Activated CD4-positive, alpha-beta T cell treated with anti-CD3 and anti-CD28 coated beads, Interleukin-2, amount 10 ng/mL, durations not matched to agents 24 days and 14 days (primary cell): ENCODE measurements at regions not wholly inside any gene's neighbourhood (a gene's known extent, or its start where the extent isn't known, plus 50 kb on each side); places are given as distances from the start of the nearest gene placed in this dataset.
"Not testable (repeated sequence)": the region's sequence is repeated elsewhere in the genome, so short reads cannot be mapped to it uniquely, and the experiment has no call there.

Experiments
- DNase-seq: peaks from one replicate; pipeline ENCODE4 v3.0.0; 2022
- H3K27ac Mint-ChIP-seq: one replicate; pipeline ENCODE4 v1.8.0; 2022; ENCODE audit warnings: mild to moderate bottlenecking, mixed read lengths
- H3K27me3 Mint-ChIP-seq: one replicate; pipeline ENCODE4 v1.8.0; 2022; ENCODE audit warnings: mixed read lengths
- H3K36me3 Mint-ChIP-seq: one replicate; pipeline ENCODE4 v1.8.0; 2022; ENCODE audit warnings: low read depth, mild to moderate bottlenecking, mixed read lengths
- H3K4me1 Mint-ChIP-seq: one replicate; pipeline ENCODE4 v1.8.0; 2021; ENCODE audit warnings: mixed read lengths
- H3K4me3 Mint-ChIP-seq: one replicate; pipeline ENCODE4 v1.8.0; 2022; ENCODE audit warnings: mild to moderate bottlenecking, moderate library complexity, mixed read lengths
- H3K9me3 Mint-ChIP-seq: one replicate; pipeline ENCODE4 v1.8.0; 2021; ENCODE audit warnings: mixed read lengths
- intact Hi-C: fragments of 100-400 bp; cut with micrococcal nuclease; formaldehyde crosslinking; loops from one replicate; pipeline ENCODE4 v1.15.1; 2023

DNA sequence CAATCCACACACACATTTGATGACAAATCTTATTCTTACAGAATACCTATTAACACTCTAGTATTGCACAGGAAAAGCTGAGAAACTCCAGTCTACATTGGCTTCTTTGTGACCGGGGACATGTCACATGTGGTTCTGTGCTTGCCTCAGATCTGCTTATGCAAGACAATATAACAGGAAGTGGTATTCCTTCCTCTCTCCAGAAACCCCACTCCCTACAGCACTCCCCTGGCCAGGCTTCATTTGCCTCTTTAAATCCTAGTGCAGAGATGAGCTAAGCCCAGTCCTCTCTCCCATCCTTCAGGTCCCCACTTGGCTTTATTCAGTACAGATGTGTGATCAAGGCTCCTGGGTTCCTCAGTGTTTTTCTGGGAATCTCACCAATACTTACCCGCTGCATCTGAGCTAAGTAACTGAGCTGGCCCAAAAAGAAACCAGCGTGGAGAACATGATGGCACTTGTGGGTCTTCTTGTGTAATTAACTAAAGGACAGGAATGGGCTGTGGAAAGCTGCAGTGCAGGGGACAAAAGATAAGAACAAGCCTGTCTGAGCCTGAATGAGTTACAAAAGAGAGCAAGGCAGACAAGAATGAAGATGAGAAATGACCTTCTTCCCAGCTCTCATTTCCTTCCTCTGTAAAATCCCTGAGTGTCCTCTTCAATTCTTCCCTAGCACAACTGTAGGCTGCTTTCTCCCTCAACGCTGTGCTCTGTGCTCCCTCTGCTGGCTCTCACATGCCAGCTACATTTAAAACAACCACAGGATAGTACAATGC, 105.6 kb downstream of the HNRNPD start:
- DNase-seq = peak; percentile 80
- Mint-ChIP-seq H3K4me1 (peaks cover 11% of the 10 kb centered on the region), H3K27ac (no peak overlapping the region), H3K36me3 (no peaks in the 10 kb centered on the region), H3K9me3 (no peaks in the 10 kb centered on the region), H3K4me3 (no peak overlapping the region), H3K27me3 (peaks cover 11% of the 10 kb centered on the region)
- intact Hi-C loops = loop anchor here (1.0 to 5.0 kb wide), 3 partner anchors 469 to 862 kb away; no protein-coding TSS in a partner anchor

DNA sequence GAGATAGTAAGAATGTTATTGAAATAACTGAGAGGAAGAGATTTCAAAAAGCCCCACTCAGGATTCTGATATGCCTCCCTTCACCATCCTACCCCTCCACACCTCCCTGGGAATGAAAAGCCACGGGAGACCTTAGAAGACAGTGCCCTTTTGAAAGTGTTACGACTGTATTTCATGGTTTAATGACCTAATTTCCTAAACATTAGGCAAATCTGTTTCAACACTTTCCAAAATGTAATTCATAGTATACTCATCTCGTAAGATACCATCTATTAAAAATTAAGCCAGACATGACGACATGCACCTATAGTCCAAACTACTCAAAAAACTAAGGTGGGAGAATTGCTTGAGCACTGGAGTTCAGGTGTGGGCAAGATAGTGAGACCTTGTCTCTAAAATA, 106.3 kb downstream of the HNRNPD start:
- peaks cover 9% of the 10 kb centered on the region for H3K4me1 Mint-ChIP-seq
- no peak for DNase-seq
- no peaks in the 10 kb centered on the region for H3K36me3 Mint-ChIP-seq
- H3K4me3 Mint-ChIP-seq = no peak overlapping the region
- H3K9me3 Mint-ChIP-seq = no peaks in the 10 kb centered on the region
- no peak overlapping the region for H3K27ac Mint-ChIP-seq
- H3K27me3 Mint-ChIP-seq = peaks cover 6% of the 10 kb centered on the region
- intact Hi-C loops = loop anchor here (5.0 kb wide), 1 partner anchor 470 kb away; no protein-coding TSS in a partner anchor

DNA sequence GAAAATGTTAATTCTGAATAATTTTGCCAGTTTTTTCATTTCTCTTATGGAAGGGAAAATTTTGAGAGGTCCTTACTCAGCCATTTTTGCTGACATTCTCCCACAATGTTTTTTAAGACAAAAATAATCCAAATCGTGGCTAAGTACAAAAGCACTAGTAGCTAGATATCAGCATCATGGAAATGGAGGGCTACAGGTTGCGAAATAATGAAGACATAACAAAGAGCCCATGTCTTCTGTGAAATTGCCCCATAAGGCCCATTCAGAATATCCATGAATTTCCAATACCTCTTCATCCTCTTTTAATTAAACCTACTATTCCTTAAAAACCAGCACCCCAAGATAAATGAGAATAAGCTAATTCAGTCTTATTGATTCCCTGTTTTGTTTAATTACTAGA, 107.4 kb downstream of the HNRNPD start:
- intact Hi-C loops = loop anchor here (5.0 kb wide), 1 partner anchor 471 kb away; no protein-coding TSS in a partner anchor
- Mint-ChIP-seq H3K9me3 (no peaks in the 10 kb centered on the region), H3K36me3 (no peaks in the 10 kb centered on the region), H3K4me3 (no peak overlapping the region), H3K27me3 (peaks cover 9% of the 10 kb centered on the region), H3K27ac (no peak overlapping the region), H3K4me1 (peaks cover 9% of the 10 kb centered on the region)
- no peak for DNase-seq

GRCh38 chr4:82261084-82261483, 112.7 kb downstream of the HNRNPD start:
- Mint-ChIP-seq H3K27ac (no peak overlapping the region), H3K27me3 (peaks cover 16% of the 10 kb centered on the region), H3K9me3 (no peaks in the 10 kb centered on the region), H3K4me1 (no peaks in the 10 kb centered on the region), H3K4me3 (no peak overlapping the region), H3K36me3 (no peaks in the 10 kb centered on the region)
- intact Hi-C loops = no loop called here
- DNase-seq = no peak

GRCh38 chr4:82260632-82261031, 113.2 kb downstream of the HNRNPD start:
- no peak for DNase-seq
- no peak overlapping the region for H3K27ac Mint-ChIP-seq
- peaks cover 16% of the 10 kb centered on the region for H3K27me3 Mint-ChIP-seq
- H3K36me3 Mint-ChIP-seq = no peaks in the 10 kb centered on the region
- no peaks in the 10 kb centered on the region for H3K9me3 Mint-ChIP-seq
- intact Hi-C loops = no loop called here
- H3K4me1 Mint-ChIP-seq = no peaks in the 10 kb centered on the region
- H3K4me3 Mint-ChIP-seq = no peak overlapping the region

- Mint-ChIP-seq H3K36me3 (no peaks in the 10 kb centered on the region), H3K9me3 (no peaks in the 10 kb centered on the region), H3K27me3 (peaks cover 12% of the 10 kb centered on the region), H3K4me1 (no peaks in the 10 kb centered on the region), H3K4me3 (no peak overlapping the region), H3K27ac (no peak overlapping the region)
- intact Hi-C loops = no loop called here
- no peak for DNase-seq
Observed at GRCh38 chr4:82256718-82257117, 117.1 kb downstream of the HNRNPD start.

DNA sequence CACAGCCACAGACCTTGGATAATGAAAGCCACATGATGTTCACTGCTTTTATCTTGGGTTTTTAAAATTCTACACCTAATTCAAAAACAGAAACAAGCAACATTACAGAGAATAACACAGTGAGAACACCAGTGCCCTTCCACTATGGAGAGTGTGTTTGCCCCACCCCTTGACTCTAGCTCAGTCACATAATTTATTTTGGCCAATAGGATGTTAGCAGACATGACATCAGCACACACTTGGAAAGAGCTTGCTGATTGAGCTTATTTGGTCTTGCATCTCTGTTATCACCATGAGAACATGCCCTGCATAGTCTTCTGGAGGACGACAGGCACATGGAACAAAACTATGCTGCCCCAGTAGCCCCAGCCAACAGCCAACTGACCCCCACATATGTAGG, 118.1 kb downstream of the HNRNPD start:
- intact Hi-C loops = no loop called here
- DNase-seq = no peak
- Mint-ChIP-seq H3K27me3 (peaks cover 7% of the 10 kb centered on the region), H3K4me3 (no peak overlapping the region), H3K27ac (no peak overlapping the region), H3K9me3 (no peaks in the 10 kb centered on the region), H3K4me1 (no peaks in the 10 kb centered on the region), H3K36me3 (no peaks in the 10 kb centered on the region)

DNA sequence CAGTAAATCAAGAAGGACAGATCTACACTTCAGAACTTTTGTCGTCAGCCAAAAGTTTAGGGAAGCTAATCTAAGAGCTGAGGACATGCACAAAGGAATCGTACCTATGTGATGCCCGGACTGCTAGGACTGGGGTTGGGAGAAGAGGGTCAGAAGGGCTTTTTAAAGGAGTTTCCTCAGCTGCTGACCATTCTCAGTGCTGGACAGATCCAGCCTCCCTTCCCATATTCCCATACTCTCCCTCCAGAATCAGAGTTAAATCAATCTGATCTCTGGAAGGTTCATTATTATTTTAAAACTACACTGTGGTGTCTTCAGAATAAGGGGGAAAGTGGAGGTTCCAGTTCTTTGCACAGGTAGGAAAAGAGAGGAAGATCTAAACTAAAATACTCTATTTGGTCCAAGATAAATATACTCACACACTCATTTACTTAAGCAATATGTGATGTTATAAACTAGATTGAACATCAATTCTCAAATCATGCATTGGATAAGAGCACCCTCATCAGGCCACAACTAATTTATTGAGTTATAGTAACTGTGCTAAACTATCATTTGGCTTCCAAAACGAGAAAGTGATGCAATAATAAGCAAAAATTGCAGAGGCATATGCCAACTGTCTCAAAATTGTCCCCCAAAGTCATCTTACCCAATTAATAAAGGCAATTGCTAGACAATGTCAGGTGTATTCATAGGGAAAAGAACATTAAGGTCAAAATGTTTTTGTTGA, 124.7 kb downstream of the HNRNPD start:
- intact Hi-C loops = no loop called here
- no peak for DNase-seq
- H3K9me3 Mint-ChIP-seq = no peaks in the 10 kb centered on the region

DNA sequence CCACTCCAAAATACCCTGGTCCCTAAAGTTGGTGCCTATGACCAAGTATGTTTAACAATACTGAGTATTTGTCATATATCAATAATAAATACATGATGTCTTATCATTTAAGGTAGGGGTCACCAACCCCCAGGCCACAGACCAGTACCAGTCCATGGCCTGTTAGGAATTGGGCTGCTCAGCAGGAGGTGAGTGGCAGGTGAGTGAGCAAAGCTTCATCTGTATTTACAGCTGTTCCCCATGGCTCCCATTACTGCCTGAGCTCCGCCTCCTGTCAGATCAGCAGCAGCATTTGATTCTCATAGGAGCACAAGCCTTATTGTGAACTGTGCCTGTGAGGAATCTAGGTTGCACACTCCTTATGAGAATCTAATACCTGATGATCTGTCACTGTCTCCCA, 126.2 kb downstream of the HNRNPD start:
- Mint-ChIP-seq H3K9me3 (no peaks in the 10 kb centered on the region), H3K27me3 (peaks cover 6% of the 10 kb centered on the region), H3K36me3 (no peaks in the 10 kb centered on the region), H3K4me1 (no peaks in the 10 kb centered on the region), H3K27ac (no peak overlapping the region), H3K4me3 (no peak overlapping the region)
- intact Hi-C loops = no loop called here
- DNase-seq = no peak

More for the DNA sequence above, 124.7 kb downstream of the HNRNPD start:
- H3K27ac Mint-ChIP-seq = no peak overlapping the region
- H3K4me3 Mint-ChIP-seq = no peak overlapping the region
- no peaks in the 10 kb centered on the region for H3K36me3 Mint-ChIP-seq
- no peaks in the 10 kb centered on the region for H3K27me3 Mint-ChIP-seq
- H3K4me1 Mint-ChIP-seq = no peaks in the 10 kb centered on the region

GRCh38 chr4:82247171-82247570, 126.6 kb downstream of the HNRNPD start:
- Mint-ChIP-seq H3K36me3 (no peaks in the 10 kb centered on the region), H3K9me3 (no peaks in the 10 kb centered on the region), H3K4me1 (no peaks in the 10 kb centered on the region), H3K27ac (no peak overlapping the region), H3K27me3 (peaks cover 8% of the 10 kb centered on the region), H3K4me3 (no peak overlapping the region)
- intact Hi-C loops = no loop called here
- no peak for DNase-seq

GRCh38 chr4:82241534-82241933, 132.3 kb downstream of the HNRNPD start:
- H3K27me3 Mint-ChIP-seq = peaks cover 17% of the 10 kb centered on the region
- intact Hi-C loops = no loop called here
- no peak for DNase-seq

DNA sequence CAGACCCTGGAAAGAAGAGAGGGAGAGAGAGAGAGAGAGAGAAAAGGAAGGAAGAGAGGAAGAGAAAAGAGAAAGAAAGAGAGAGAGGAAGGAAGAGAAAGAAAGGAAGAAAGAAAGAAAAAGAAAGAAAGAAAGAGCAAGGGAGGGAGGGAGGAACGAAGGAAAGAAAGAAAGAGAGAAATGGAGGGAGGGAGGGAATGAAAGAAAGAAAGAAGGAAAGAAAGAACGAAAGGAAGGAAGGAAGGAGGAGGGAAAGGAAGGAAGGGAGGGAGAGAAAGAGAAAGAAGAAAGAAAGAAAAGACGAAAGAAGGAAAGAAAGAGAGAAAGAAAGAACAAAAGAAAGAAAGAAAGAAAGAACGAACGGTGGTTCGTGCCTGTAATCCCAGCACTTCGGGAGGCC, 133.4 kb downstream of the HNRNPD start:
- H3K36me3 Mint-ChIP-seq = no peaks in the 10 kb centered on the region
- intact Hi-C loops = no loop called here
- H3K4me3 Mint-ChIP-seq = no peak overlapping the region
- no peak overlapping the region for H3K27ac Mint-ChIP-seq
- no peak for DNase-seq
- H3K9me3 Mint-ChIP-seq = peaks cover 6% of the 10 kb centered on the region
- H3K4me1 Mint-ChIP-seq = no peaks in the 10 kb centered on the region
- peaks cover 17% of the 10 kb centered on the region for H3K27me3 Mint-ChIP-seq

More at GRCh38 chr4:82241534-82241933, 132.3 kb downstream of the HNRNPD start:
- no peaks in the 10 kb centered on the region for H3K36me3 Mint-ChIP-seq
- H3K4me1 Mint-ChIP-seq = no peaks in the 10 kb centered on the region
- peaks cover 4% of the 10 kb centered on the region for H3K9me3 Mint-ChIP-seq
- H3K4me3 Mint-ChIP-seq = no peak overlapping the region
- H3K27ac Mint-ChIP-seq = no peak overlapping the region

DNA sequence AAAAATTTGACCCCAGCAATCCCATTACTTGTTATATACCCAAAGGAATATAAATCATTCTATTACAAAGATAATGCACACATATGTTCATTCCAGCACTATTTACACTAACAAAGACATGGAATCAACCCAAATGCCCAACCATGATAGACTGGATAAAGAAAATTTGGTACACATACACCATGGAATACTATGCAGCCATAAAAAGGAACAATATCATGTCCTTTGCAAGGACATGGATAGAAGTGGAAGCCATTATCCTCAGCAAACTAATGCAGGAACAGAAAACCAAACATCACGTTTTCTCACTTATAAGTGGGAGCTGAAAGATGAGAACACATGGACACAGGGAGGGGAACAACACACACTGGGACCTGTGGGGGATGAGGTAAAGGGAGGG, 136.6 kb downstream of the HNRNPD start:
- DNase-seq, H3K27me3 Mint-ChIP-seq, H3K4me3 Mint-ChIP-seq, H3K27ac Mint-ChIP-seq, H3K4me1 Mint-ChIP-seq, H3K36me3 Mint-ChIP-seq, H3K9me3 Mint-ChIP-seq, intact Hi-C loops: not testable (repeated sequence)

GRCh38 chr4:82235346-82235745, 138.4 kb downstream of the HNRNPD start:
- no peaks in the 10 kb centered on the region for H3K36me3 Mint-ChIP-seq
- H3K4me1 Mint-ChIP-seq = no peaks in the 10 kb centered on the region
- no peak for DNase-seq
- no peak overlapping the region for H3K4me3 Mint-ChIP-seq
- intact Hi-C loops = no loop called here
- peaks cover 6% of the 10 kb centered on the region for H3K9me3 Mint-ChIP-seq
- H3K27me3 Mint-ChIP-seq = peaks cover 9% of the 10 kb centered on the region
- H3K27ac Mint-ChIP-seq = no peak overlapping the region
